Omental fat pad (tissue), 3 donors: ENCODE measurements at regions not wholly inside any gene's neighbourhood (a gene's known extent, or its start where the extent isn't known, plus 50 kb on each side); places are given as distances from the start of the nearest gene placed in this dataset.

Source experiments
- ATAC-seq: fragments of 150-250 bp; one replicate; pipeline ENCODE4 v1.9.1; 2016; ENCODE audit warnings: mild to moderate bottlenecking, moderate library complexity; ENCODE audit not compliant: low FRiP score
- DNase-seq: peaks from one replicate; pipeline ENCODE4 v3.0.0-alpha.2; 2019; ENCODE audit warnings: low spot score
- TF ChIP-seq, protein P1 (sequence below), 3 donors: fragments of 450-650 bp; IDR thresholded peaks; one replicate each; pipeline ENCODE4 v1.5.1; 2016 to 2017; ENCODE audit warnings: antibody characterized with exemption in 3 of 3, mild to moderate bottlenecking in 3 of 3, moderate library complexity in 2 of 3

DNA sequence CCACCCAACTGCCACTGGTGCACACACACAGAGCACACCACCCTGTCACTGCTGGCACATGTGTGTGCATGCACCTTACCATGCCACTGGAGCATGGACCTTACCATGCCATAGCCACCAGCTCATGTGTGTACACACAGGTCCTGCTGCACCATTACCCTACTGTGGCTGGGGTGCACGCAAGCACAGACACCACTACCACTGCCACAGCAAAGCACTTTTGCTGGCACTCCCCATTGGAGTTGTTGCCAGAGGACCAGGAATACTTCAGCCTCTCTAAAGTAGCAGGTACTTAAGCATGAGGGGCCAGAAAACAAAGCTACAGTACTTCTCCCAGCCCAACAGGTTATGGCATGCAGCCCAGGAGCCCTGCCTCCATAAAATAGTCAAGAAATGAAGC lies 404.8 kb downstream of the MBD2 start:
- ATAC-seq: no peak
- TF ChIP-seq, protein P1, sequence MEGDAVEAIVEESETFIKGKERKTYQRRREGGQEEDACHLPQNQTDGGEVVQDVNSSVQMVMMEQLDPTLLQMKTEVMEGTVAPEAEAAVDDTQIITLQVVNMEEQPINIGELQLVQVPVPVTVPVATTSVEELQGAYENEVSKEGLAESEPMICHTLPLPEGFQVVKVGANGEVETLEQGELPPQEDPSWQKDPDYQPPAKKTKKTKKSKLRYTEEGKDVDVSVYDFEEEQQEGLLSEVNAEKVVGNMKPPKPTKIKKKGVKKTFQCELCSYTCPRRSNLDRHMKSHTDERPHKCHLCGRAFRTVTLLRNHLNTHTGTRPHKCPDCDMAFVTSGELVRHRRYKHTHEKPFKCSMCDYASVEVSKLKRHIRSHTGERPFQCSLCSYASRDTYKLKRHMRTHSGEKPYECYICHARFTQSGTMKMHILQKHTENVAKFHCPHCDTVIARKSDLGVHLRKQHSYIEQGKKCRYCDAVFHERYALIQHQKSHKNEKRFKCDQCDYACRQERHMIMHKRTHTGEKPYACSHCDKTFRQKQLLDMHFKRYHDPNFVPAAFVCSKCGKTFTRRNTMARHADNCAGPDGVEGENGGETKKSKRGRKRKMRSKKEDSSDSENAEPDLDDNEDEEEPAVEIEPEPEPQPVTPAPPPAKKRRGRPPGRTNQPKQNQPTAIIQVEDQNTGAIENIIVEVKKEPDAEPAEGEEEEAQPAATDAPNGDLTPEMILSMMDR (IDR thresholded peaks at IDR 0.05): no peak
- DNase-seq: no peak

DNA sequence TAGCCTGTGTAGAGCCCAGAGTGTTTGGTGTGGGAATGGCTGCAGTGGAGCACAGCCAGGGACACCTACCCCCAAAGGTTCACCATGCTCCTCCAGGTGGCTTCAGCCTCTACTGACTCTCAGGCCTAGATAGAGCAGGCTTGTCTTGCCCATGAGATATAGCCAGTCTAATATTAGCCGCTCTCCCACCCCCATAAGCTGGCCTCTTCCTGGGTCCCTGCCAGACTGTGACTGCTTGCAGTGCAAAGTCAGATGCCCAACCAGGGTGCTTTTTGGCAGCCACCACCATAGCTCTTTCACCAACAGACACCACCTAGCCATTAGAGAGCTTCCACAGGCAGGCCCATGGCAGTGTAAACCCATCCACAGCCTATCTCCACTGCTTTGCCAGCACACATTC lies 405.3 kb downstream of the MBD2 start:
- DNase-seq (no peak), ATAC-seq (no peak)
- TF ChIP-seq, protein P1 (IDR thresholded peaks at IDR 0.05): no peak

DNA sequence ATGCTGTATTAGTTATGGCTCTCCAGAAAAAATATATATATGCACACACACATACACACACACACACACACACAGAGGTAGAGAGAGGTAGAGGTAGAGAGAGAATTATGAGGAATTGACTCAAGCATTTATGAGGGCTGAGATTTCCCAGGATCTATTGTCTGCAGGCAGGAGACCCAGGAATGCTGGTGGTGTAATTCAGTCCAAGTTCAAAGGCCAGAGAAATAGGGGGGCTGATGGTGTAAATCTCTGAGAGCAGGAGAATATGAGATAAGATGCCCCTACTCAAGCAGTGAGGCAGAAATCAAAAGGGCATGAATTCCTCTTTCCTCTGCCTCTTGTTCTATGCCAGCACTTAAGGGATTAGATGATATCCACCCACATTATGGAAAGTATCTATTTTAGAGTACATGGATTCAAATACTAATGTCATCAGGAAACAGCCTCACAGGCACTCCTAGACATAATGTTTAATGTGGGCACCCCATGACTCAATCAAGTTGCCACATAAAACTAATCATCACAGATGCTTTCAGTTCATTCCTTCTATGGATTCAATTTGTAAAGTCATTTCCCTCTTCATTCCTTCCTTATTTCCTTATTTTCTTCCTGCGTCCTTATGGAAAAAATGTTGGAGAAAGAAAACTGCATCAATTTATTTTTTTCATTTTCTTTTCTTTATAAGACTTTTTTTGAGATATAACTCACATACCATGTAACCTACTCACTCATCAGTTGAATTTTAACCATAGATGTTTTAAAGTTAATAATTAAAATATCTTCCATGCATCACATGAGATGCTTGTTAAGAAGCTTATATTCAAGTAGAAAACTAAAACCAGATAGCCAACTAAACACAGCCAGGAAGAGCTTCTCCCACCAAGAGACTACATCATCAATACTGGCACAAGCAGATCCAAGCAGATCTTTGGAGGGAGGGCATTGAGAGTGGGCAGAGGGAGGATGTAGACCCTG lies 406.2 kb downstream of the MBD2 start:
- DNase-seq: no peak
- TF ChIP-seq, protein P1 (IDR thresholded peaks at IDR 0.05): no peak
- no peak for ATAC-seq

DNA sequence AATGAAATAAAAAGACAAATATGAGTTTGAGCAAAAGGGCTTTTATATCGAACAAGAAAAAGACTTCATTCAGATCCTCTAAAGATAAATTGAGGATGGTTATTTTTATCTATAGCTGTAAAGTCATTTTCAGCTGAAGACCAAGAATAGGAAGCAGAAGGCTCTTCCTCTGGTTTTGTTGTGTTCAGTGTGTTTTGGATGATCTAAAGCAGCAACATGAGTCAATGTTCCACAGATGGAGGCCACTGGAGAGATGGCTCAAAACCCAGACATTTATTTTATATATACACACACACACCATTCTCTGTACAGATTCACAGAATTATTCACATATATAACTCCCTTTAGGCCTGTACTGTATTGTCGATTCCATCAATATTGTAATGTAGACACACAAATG lies 424.3 kb downstream of the MBD2 start:
- DNase-seq (no peak), ATAC-seq (no peak)
- TF ChIP-seq, protein P1 (IDR thresholded peaks at IDR 0.05): no peak

DNA sequence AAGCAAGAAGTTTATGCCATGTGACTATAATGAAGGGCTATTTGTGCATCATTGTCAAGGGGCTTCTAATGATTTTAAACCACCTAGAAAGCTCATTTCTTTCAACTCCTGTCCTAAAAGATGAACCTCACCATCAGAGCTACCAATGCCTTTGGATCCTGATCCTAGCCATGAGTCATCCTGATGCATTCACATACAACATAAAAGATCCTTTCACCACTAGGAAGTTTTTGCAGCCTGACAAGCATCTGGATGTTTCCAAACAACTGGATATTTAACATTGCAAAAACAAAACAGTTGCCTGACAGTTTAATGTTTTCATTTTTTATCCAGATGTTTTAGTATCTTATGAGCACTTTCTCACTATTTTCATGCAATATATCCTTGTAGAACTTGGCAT lies 425.3 kb downstream of the MBD2 start:
- DNase-seq: no peak
- no peak for ATAC-seq
- TF ChIP-seq, protein P1 (IDR thresholded peaks at IDR 0.05): no peak

DNA sequence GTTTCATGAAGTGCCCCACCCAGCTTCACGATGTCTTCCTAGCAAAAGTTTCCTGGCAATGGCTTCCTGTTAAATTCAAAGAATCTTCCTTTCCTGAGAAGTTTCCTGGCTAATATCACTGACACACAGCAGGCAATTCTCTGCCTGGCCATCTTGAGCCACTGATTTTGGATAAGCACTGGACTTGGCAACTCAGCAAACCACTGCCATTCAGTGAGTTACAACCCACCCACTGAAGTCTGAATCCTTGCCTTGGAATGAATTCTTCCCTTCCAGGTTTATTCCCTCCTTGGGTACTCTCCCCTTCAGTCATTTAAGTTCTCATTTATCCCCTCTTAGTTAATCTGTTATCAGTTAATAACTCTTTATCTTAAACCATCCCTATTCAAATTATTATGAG lies 426.0 kb downstream of the MBD2 start:
- TF ChIP-seq, protein P1 (IDR thresholded peaks at IDR 0.05): no peak
- DNase-seq: no peak
- ATAC-seq: no peak

DNA sequence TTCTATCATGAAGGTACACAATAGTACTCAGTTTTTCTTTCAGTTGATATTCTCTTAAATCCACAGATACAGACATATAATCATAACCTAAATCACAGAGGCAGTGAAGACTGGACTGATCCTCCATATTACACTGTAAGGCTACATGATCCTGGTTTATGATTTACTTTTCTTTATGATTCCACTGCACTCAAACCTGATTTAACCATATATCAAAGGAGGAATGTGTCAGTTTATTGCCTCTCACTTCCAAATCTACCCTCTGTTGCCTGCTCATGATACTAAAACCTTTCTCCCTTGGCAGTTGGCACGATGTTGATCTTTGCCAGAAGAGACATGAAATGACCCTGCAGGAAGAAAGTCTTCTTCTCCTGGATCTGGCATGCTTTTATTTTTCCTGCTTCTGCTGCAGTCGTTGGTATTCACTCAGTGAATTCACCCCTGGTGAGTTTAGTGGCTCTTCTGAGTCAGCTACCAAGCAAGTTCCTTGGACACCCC lies 426.4 kb downstream of the MBD2 start:
- DNase-seq (no peak), ATAC-seq (no peak)
- TF ChIP-seq, protein P1 (IDR thresholded peaks at IDR 0.05): no peak
